GM21528 (cell line): ENCODE measurements at regions not wholly inside any gene's neighbourhood (a gene's known extent, or its start where the extent isn't known, plus 50 kb on each side); places are given as distances from the start of the nearest gene placed in this dataset.
"Not testable (repeated sequence)": the region's sequence is repeated elsewhere in the genome, so short reads cannot be mapped to it uniquely, and the experiment has no call there.

ENCODE experiments used
- ATAC-seq: cut with Tn5 transposase; IDR thresholded peaks from one replicate; pipeline ENCODE4 v1.9.1; 2021; ENCODE audit warnings: mild to moderate bottlenecking, moderate library complexity; ENCODE audit not compliant: unreplicated experiment, low FRiP score

- no peak for ATAC-seq
These were observed 201.8 kb upstream of the NMUR2 start for GRCh38 chr5:152606776-152607364.

- ATAC-seq, result no peak
These were observed 202.5 kb upstream of the NMUR2 start for GRCh38 chr5:152607401-152608160.

GRCh38 chr5:152608458-152608857 is 203.4 kb upstream of the NMUR2 start:
- ATAC-seq, result no peak

- no peak for ATAC-seq
These were observed 214.7 kb upstream of the NMUR2 start for GRCh38 chr5:152619756-152620155.

GRCh38 chr5:152622628-152623027 is 217.5 kb upstream of the NMUR2 start:
- no peak for ATAC-seq

GRCh38 chr5:152623951-152624350 is 218.9 kb upstream of the NMUR2 start:
- no peak for ATAC-seq

- no peak for ATAC-seq
These were observed 220.6 kb upstream of the NMUR2 start for GRCh38 chr5:152625696-152626095.

- no peak for ATAC-seq
These were observed 226.1 kb upstream of the NMUR2 start for GRCh38 chr5:152631221-152631620.

- ATAC-seq, result no peak
These were observed 227.3 kb upstream of the NMUR2 start for GRCh38 chr5:152632360-152632759.

GRCh38 chr5:152634586-152634985 is 229.5 kb upstream of the NMUR2 start:
- no peak for ATAC-seq

GRCh38 chr5:152638996-152639552 is 234.0 kb upstream of the NMUR2 start:
- ATAC-seq, result no peak

GRCh38 chr5:152641970-152642805 is 237.1 kb upstream of the NMUR2 start:
- no peak for ATAC-seq

GRCh38 chr5:152642880-152643279 is 237.8 kb upstream of the NMUR2 start:
- ATAC-seq, result no peak

GRCh38 chr5:152644029-152644728 is 239.1 kb upstream of the NMUR2 start:
- no peak for ATAC-seq

GRCh38 chr5:152649609-152650008 is 244.5 kb upstream of the NMUR2 start:
- ATAC-seq, result no peak

GRCh38 chr5:152650413-152650812 is 245.3 kb upstream of the NMUR2 start:
- no peak for ATAC-seq

GRCh38 chr5:152659470-152659869 is 254.4 kb upstream of the NMUR2 start:
- not testable (repeated sequence) for ATAC-seq

- no peak for ATAC-seq
These were observed 268.5 kb upstream of the NMUR2 start for GRCh38 chr5:152673601-152674000.

GRCh38 chr5:152674403-152674802 is 269.3 kb upstream of the NMUR2 start:
- no peak for ATAC-seq

GRCh38 chr5:152676196-152676595 is 271.1 kb upstream of the NMUR2 start:
- no peak for ATAC-seq
